Breast epithelium (tissue), 3 donors: ENCODE measurements at regions not wholly inside any gene's neighbourhood (a gene's known extent, or its start where the extent isn't known, plus 50 kb on each side); places are given as distances from the start of the nearest gene placed in this dataset.

Experiments
- POLR2A ChIP-seq: fragments of 450-650 bp; IDR thresholded peaks from one replicate; pipeline ENCODE4 v1.6.1; 2016; ENCODE audit warnings: antibody characterized with exemption, mild to moderate bottlenecking, moderate library complexity
- TF ChIP-seq, protein P1 (sequence below), 3 donors: fragments of 450-650 bp; IDR thresholded peaks; one replicate each; pipeline ENCODE4 v1.5.1; 2016 to 2017; ENCODE audit warnings: antibody characterized with exemption in 3 of 3, mild to moderate bottlenecking in 3 of 3, moderate library complexity in 3 of 3

DNA sequence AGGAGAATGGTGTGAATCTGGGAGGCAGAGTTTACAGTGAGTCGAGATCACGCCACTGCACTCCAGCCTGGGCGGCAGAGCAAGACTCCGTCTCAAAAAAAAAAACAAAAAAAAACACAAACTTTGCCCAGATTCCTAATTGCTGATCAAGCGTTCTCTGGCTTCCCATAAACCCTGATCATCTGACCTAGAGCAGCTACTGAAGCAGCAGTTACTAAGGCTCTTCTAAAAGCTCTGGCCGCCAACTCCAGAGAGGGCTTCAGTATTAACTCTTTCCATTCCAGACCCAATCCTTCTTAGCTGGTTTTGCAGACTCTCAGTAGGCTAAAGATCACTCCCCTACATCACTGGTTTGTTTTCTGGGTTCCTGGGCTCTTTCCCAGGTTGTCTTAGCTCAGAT is 201.6 kb downstream of the IGSF11 start:
- TF ChIP-seq, protein P1, sequence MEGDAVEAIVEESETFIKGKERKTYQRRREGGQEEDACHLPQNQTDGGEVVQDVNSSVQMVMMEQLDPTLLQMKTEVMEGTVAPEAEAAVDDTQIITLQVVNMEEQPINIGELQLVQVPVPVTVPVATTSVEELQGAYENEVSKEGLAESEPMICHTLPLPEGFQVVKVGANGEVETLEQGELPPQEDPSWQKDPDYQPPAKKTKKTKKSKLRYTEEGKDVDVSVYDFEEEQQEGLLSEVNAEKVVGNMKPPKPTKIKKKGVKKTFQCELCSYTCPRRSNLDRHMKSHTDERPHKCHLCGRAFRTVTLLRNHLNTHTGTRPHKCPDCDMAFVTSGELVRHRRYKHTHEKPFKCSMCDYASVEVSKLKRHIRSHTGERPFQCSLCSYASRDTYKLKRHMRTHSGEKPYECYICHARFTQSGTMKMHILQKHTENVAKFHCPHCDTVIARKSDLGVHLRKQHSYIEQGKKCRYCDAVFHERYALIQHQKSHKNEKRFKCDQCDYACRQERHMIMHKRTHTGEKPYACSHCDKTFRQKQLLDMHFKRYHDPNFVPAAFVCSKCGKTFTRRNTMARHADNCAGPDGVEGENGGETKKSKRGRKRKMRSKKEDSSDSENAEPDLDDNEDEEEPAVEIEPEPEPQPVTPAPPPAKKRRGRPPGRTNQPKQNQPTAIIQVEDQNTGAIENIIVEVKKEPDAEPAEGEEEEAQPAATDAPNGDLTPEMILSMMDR (IDR thresholded peaks at IDR 0.05), result no peak
- no peak for TF ChIP-seq POLR2A
